Nephron progenitor cell (in vitro differentiated cells): ENCODE measurements at regions not wholly inside any gene's neighbourhood (a gene's known extent, or its start where the extent isn't known, plus 50 kb on each side); places are given as distances from the start of the nearest gene placed in this dataset.

Source experiments
- DNase-seq: peaks from one replicate; pipeline ENCODE4 v3.0.0; 2021
- H3K27ac Mint-ChIP-seq: 2 replicates; pipeline ENCODE4 v1.8.0; 2021; ENCODE audit warnings: mild to moderate bottlenecking, moderate library complexity, mixed read lengths
- H3K27me3 Mint-ChIP-seq: 2 replicates; pipeline ENCODE4 v1.8.0; 2021; ENCODE audit warnings: mild to moderate bottlenecking, low read depth, mixed read lengths; ENCODE audit not compliant: poor library complexity
- H3K36me3 Mint-ChIP-seq: 2 replicates; pipeline ENCODE4 v1.8.0; 2021; ENCODE audit warnings: low read depth, mixed read lengths
- H3K4me1 Mint-ChIP-seq: 2 replicates; pipeline ENCODE4 v1.8.0; 2021; ENCODE audit warnings: mixed read lengths
- H3K4me3 Mint-ChIP-seq: 2 replicates; pipeline ENCODE4 v1.8.0; 2021; ENCODE audit warnings: mild to moderate bottlenecking, moderate library complexity, mixed read lengths
- H3K9me3 Mint-ChIP-seq: 2 replicates; pipeline ENCODE4 v1.8.0; 2021; ENCODE audit warnings: mild to moderate bottlenecking, moderate library complexity, mixed read lengths
- CTCF ChIP-seq: fragments of 200-600 bp; sonication (generic); IDR thresholded peaks from 2 replicates; pipeline ENCODE4 v1.5.0; 2021; ENCODE audit warnings: antibody characterized with exemption

GRCh38 chrX:137263374-137263773, 229.6 kb upstream of the GPR101 start:
- Mint-ChIP-seq H3K27ac (no peak overlapping the region), H3K4me3 (no peak overlapping the region), H3K4me1 (no peaks in the 10 kb centered on the region), H3K36me3 (no peaks in the 10 kb centered on the region), H3K27me3 (no peaks in the 10 kb centered on the region), H3K9me3 (peaks cover 35% of the 10 kb centered on the region)
- no peak for TF ChIP-seq CTCF
- DNase-seq: no peak

- no peak for DNase-seq
- Mint-ChIP-seq H3K27ac (no peak overlapping the region), H3K36me3 (no peaks in the 10 kb centered on the region), H3K4me3 (no peak overlapping the region), H3K27me3 (no peaks in the 10 kb centered on the region), H3K9me3 (peaks cover 14% of the 10 kb centered on the region), H3K4me1 (no peaks in the 10 kb centered on the region)
- TF ChIP-seq CTCF: no peak
Measured at GRCh38 chrX:137245183-137245582, 211.4 kb upstream of the GPR101 start.

GRCh38 chrX:137236837-137237236, 203.0 kb upstream of the GPR101 start:
- H3K4me3 Mint-ChIP-seq: no peak overlapping the region
- peaks cover 22% of the 10 kb centered on the region for H3K4me1 Mint-ChIP-seq
- no peak for DNase-seq
- TF ChIP-seq CTCF: no peak
- no peaks in the 10 kb centered on the region for H3K36me3 Mint-ChIP-seq
- no peak overlapping the region for H3K27ac Mint-ChIP-seq
- peaks cover 22% of the 10 kb centered on the region for H3K9me3 Mint-ChIP-seq
- no peaks in the 10 kb centered on the region for H3K27me3 Mint-ChIP-seq

- H3K4me1 Mint-ChIP-seq: peaks cover 22% of the 10 kb centered on the region
- no peaks in the 10 kb centered on the region for H3K36me3 Mint-ChIP-seq
- H3K27ac Mint-ChIP-seq: no peak overlapping the region
- no peaks in the 10 kb centered on the region for H3K27me3 Mint-ChIP-seq
- no peak overlapping the region for H3K4me3 Mint-ChIP-seq
- no peak for DNase-seq
- peaks cover 31% of the 10 kb centered on the region for H3K9me3 Mint-ChIP-seq
- no peak for TF ChIP-seq CTCF
Measured at GRCh38 chrX:137234651-137235402, 201.0 kb upstream of the GPR101 start.

- Mint-ChIP-seq H3K4me1 (peaks cover 22% of the 10 kb centered on the region), H3K27me3 (no peaks in the 10 kb centered on the region), H3K9me3 (peaks cover 39% of the 10 kb centered on the region), H3K36me3 (no peaks in the 10 kb centered on the region), H3K27ac (no peak overlapping the region), H3K4me3 (no peak overlapping the region)
- no peak for TF ChIP-seq CTCF
- DNase-seq: no peak
Measured at GRCh38 chrX:137233478-137233877, 199.7 kb upstream of the GPR101 start.

GRCh38 chrX:137227151-137227550, 193.4 kb upstream of the GPR101 start:
- H3K27me3 Mint-ChIP-seq: peaks cover 4% of the 10 kb centered on the region
- no peaks in the 10 kb centered on the region for H3K4me1 Mint-ChIP-seq
- DNase-seq: no peak
- H3K4me3 Mint-ChIP-seq: no peak overlapping the region
- H3K36me3 Mint-ChIP-seq: no peaks in the 10 kb centered on the region
- H3K27ac Mint-ChIP-seq: no peak overlapping the region
- no peak for TF ChIP-seq CTCF
- peaks cover 37% of the 10 kb centered on the region for H3K9me3 Mint-ChIP-seq
